ENCODE measurements at regions not wholly inside any gene's neighbourhood (a gene's known extent, or its start where the extent isn't known, plus 50 kb on each side); places are given as distances from the start of the nearest gene placed in this dataset.
A peak's percentile ranks its signal among the peaks of the same experiment; 100 is the strongest.

DNA sequence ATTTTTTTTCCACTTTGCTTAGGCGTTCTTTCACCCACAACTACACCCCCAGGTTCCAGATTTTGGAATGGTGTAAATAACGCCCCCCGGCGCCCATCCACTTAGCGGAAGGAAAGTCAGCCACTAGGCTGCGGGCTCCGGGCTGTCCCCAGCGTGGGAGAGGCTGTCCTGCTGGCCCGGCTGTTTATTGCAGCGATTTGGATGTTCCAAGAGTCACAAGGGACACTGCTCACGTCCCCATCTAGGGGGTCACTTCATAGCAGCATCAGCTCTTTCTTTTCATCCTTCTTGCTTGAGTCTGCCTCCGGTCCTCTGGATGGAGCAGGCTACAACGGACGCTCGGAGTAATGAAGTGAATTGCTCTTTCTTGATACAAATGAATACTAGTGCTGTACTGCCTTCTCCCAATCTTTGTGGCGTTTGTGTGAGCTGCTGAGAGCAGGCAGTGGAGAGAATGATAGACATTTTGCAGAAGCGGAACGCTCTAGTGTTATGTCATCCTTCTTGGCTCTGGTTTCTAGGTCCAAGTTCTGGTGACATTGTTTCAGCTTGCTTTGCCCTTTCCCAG lies 50.7 kb upstream of the PAIP2B start:
- H3K4me3 ChIP-seq (ENCODE audit: low read length) = peak overlapping the region; percentile 86
- H2AFZ ChIP-seq (ENCODE audit: low read depth, low read length) = peak overlapping the region; percentile 89
- H3K4me1 ChIP-seq (ENCODE audit: insufficient read depth, low read length) = peaks cover 12% of the 10 kb centered on the region
- H3K36me3 ChIP-seq (ENCODE audit: insufficient read depth, low read length) = no peaks in the 10 kb centered on the region
- no peaks in the 10 kb centered on the region for H3K9me3 ChIP-seq (ENCODE audit: low read length)
- H3K27me3 ChIP-seq (ENCODE audit: insufficient read depth, low read length) = no peaks in the 10 kb centered on the region

- Histone ChIP-seq H3K4me3 (ENCODE audit: low read length) (peak overlapping the region; percentile 86), H3K4me1 (ENCODE audit: insufficient read depth, low read length) (peaks cover 12% of the 10 kb centered on the region), H2AFZ (ENCODE audit: low read depth, low read length) (peak overlapping the region; percentile 89), H3K27me3 (ENCODE audit: insufficient read depth, low read length) (no peaks in the 10 kb centered on the region), H3K9me3 (ENCODE audit: low read length) (no peaks in the 10 kb centered on the region), H3K36me3 (ENCODE audit: insufficient read depth, low read length) (no peaks in the 10 kb centered on the region)
These were observed 50.2 kb upstream of the PAIP2B start for GRCh38 chr2:71277147-71277475.

DNA sequence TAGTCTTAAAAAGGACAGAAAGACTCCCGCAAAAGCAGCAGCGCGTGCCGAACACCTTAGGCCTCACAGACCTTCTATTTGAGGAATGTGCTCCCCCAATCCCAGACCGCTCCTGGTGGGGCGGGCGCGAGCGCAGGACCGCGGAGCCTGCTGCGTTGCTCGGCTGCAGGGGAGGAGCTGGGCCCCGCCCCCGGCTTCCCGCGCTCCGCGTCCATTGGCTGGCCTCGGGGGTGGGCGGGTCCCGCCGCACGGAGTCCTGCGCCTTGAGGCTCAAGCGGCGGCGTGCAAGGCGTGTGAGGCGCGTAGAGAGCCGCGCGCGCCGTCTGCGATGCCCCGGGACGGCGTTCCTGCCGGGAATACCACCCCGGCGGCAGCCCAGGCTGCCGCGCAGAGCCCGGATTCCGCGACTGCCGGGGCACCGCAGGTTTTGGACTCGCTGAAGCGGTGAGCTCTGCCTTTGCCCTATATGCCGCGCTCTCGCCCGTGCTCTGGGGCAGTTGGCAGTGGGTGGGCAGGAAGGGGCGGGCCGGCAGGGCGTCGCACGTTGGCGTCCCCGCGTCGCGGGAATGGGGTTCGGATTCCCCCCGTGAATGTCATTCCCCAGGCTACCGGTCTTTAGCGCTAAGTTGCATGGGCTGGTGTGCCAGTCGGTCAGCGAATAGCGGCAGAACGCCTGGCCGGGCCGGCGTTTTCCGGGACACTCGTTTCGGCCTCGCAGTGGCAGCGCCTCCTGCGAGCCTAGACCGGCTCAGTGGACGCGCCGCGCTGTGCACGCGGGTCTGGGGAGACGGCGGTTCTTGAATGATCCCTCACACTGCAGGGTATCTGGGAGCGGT lies 49.6 kb upstream of the PAIP2B start:
- Histone ChIP-seq H2AFZ (ENCODE audit: low read depth, low read length) (peak overlapping the region; percentile 89), H3K4me1 (ENCODE audit: insufficient read depth, low read length) (peaks cover 12% of the 10 kb centered on the region), H3K4me3 (ENCODE audit: low read length) (peak overlapping the region; percentile 86), H3K9me3 (ENCODE audit: low read length) (no peaks in the 10 kb centered on the region), H3K27me3 (ENCODE audit: insufficient read depth, low read length) (no peaks in the 10 kb centered on the region), H3K36me3 (ENCODE audit: insufficient read depth, low read length) (no peaks in the 10 kb centered on the region)

Data from neuron (in vitro differentiated cells).